CMK (cell line): ENCODE measurements at regions not wholly inside any gene's neighbourhood (a gene's known extent, or its start where the extent isn't known, plus 50 kb on each side); places are given as distances from the start of the nearest gene placed in this dataset.

Experiments
- DNase-seq: peaks from one replicate; pipeline ENCODE4 v3.0.0-alpha.2; 2010; ENCODE audit warnings: low read depth

DNA sequence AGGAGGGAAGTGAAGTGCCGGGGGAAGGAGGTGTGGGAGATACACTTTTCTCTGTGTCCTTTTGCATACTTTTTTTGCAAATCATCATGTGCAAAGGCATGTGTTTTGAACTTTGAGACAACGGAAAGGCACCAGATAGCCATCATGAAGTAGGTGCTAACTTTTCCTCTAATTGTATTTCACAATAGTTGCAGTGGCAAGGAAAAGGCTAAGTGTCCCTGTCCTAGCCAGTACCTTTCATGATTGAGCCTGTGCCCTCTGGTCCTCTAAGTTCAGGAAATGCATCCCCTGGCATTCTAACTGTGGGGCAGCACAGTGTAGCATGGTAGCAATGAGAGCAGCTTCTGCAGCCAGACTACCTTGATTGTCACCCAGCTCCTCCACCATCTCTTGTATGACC, 186.2 kb downstream of the ADSS2 start:
- no peak for DNase-seq

DNA sequence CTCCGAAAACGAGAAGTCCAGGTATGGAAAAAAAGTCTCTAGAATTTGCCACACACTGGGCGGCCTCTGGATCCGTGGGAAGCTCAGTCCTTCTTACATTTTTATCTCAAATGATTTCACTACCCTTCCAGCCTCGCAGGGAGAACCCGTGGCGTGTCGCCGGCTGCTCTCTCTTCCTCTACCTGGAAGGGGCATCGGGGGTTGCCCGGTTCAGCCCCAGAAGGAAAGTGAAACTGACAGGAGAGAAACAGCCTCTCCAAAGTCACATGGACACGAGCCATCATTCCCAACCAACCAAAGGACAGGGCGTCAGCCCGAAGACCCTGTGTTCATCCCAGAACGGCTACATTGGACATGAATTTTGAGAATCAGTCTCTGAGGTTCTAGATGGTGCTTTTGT, 182.5 kb downstream of the ADSS2 start:
- no peak for DNase-seq

- DNase-seq, result no peak
These were observed 180.7 kb downstream of the ADSS2 start for GRCh38 chr1:244271004-244271403.

GRCh38 chr1:244271691-244272308, 179.9 kb downstream of the ADSS2 start:
- DNase-seq, result no peak

GRCh38 chr1:244272471-244273261, 179.0 kb downstream of the ADSS2 start:
- peak; percentile 74 for DNase-seq

- no peak for DNase-seq
These were observed 178.4 kb downstream of the ADSS2 start for GRCh38 chr1:244273262-244273844.

- DNase-seq, result no peak
These were observed 177.7 kb downstream of the ADSS2 start for GRCh38 chr1:244273845-244274619.

DNA sequence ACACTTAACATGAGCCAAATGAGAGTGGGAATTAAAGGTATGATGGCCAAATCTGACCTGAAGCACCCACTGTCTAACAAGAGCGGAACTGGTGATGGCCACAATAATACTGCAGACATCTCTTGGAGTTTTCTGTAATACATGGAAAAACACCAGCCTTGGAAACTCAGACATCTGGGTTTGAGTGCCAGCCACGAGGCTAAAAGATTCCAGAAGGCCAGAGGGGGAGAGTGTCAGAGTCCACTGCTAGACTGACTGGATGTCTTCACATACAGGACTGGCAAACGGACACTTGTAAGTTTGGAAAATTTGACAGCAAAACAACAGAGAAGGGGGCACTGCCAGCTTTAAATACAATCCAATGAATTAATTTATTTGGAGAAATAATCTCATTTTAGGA, 175.1 kb downstream of the ADSS2 start:
- no peak for DNase-seq

- no peak for DNase-seq
These were observed 171.5 kb downstream of the ADSS2 start for GRCh38 chr1:244280201-244280600.

DNA sequence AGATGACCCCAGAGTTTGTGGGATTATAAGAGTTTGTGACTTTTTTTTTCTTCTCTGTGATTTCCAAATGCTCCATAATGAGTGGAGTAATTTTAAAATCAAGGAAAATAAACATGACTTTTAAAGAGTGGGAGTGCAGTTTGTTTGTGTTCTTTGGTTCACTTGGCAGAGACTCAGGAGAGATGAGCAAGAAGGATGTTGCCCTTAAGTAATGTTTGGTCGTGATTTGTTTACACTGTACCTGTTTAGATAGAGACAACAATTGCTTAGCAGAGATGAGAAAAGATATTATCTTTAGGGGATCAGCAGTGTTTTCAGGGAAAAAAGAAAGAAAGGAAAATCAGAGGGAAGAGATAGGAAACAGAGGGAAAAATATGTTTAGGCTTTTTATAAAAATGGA, 170.8 kb downstream of the ADSS2 start:
- DNase-seq, result no peak

GRCh38 chr1:244283772-244284171, 167.9 kb downstream of the ADSS2 start:
- no peak for DNase-seq

GRCh38 chr1:244284641-244285156, 167.0 kb downstream of the ADSS2 start:
- DNase-seq, result no peak

- no peak for DNase-seq
These were observed 165.4 kb downstream of the ADSS2 start for GRCh38 chr1:244286341-244286740.

- no peak for DNase-seq
These were observed 164.0 kb downstream of the ADSS2 start for GRCh38 chr1:244287726-244288125.

GRCh38 chr1:244288663-244289062, 163.0 kb downstream of the ADSS2 start:
- no peak for DNase-seq

GRCh38 chr1:244289991-244290785, 161.5 kb downstream of the ADSS2 start:
- DNase-seq, result no peak

- DNase-seq, result no peak
These were observed 160.2 kb downstream of the ADSS2 start for GRCh38 chr1:244291236-244292201.

- no peak for DNase-seq
These were observed 157.0 kb downstream of the ADSS2 start for GRCh38 chr1:244294599-244295224.

GRCh38 chr1:244296003-244296402, 155.7 kb downstream of the ADSS2 start:
- DNase-seq, result no peak

GRCh38 chr1:244296447-244296846, 155.3 kb downstream of the ADSS2 start:
- DNase-seq, result peak; percentile 14
